ENCODE measurements at regions not wholly inside any gene's neighbourhood (a gene's known extent, or its start where the extent isn't known, plus 50 kb on each side); places are given as distances from the start of the nearest gene placed in this dataset.
A peak's percentile ranks its signal among the peaks of the same experiment; 100 is the strongest.

- DNase-seq: no peak
Observed at GRCh38 chr1:25053576-25054250, 123.6 kb upstream of the RUNX3 start.

- DNase-seq: no peak
Observed at GRCh38 chr1:25051906-25052305, 121.8 kb upstream of the RUNX3 start.

- DNase-seq: no peak
Observed at GRCh38 chr1:25051504-25051903, 121.4 kb upstream of the RUNX3 start.

- no peak for DNase-seq
Observed at GRCh38 chr1:25050165-25050564, 120.1 kb upstream of the RUNX3 start.

GRCh38 chr1:25049190-25049589, 119.1 kb upstream of the RUNX3 start:
- DNase-seq: no peak

GRCh38 chr1:25048728-25049127, 118.7 kb upstream of the RUNX3 start:
- no peak for DNase-seq

- DNase-seq: no peak
Observed at GRCh38 chr1:25047506-25048240, 117.6 kb upstream of the RUNX3 start.

- no peak for DNase-seq
Observed at GRCh38 chr1:25046194-25046532, 116.1 kb upstream of the RUNX3 start.

- DNase-seq: no peak
Observed at GRCh38 chr1:25045480-25046193, 115.6 kb upstream of the RUNX3 start.

GRCh38 chr1:25043228-25043580, 113.1 kb upstream of the RUNX3 start:
- no peak for DNase-seq

- peak; percentile 25 for DNase-seq
Observed at GRCh38 chr1:25042331-25043227, 112.5 kb upstream of the RUNX3 start.

- no peak for DNase-seq
Observed at GRCh38 chr1:25041916-25042315, 111.8 kb upstream of the RUNX3 start.

- DNase-seq: no peak
Observed at GRCh38 chr1:25040122-25040685, 110.1 kb upstream of the RUNX3 start.

GRCh38 chr1:25039229-25039628, 109.2 kb upstream of the RUNX3 start:
- DNase-seq: no peak

- DNase-seq: no peak
Observed at GRCh38 chr1:25038699-25039098, 108.6 kb upstream of the RUNX3 start.

- DNase-seq: no peak
Observed at GRCh38 chr1:25037174-25038074, 107.3 kb upstream of the RUNX3 start.

- DNase-seq: no peak
Observed at GRCh38 chr1:25036117-25036546, 106.1 kb upstream of the RUNX3 start.

GRCh38 chr1:25035523-25036116, 105.5 kb upstream of the RUNX3 start:
- DNase-seq: no peak

GRCh38 chr1:25034736-25035522, 104.9 kb upstream of the RUNX3 start:
- DNase-seq: no peak
